A549 (cell line): ENCODE measurements at regions not wholly inside any gene's neighbourhood (a gene's known extent, or its start where the extent isn't known, plus 50 kb on each side); places are given as distances from the start of the nearest gene placed in this dataset.

Experiments
- ATOH8 ChIP-seq: fragments of 250-450 bp; sonication (Bioruptor Pico); IDR thresholded peaks from 2 replicates; pipeline ENCODE4 v1.5.0; 2020; ENCODE audit warnings: low read depth, mild to moderate bottlenecking, moderate library complexity
- CTCF ChIP-seq: fragments of >200 bp; sonication (Bioruptor Twin); formaldehyde crosslinking; IDR thresholded peaks from 3 replicates; pipeline ENCODE4 v1.5.1; 2016
- EP300 ChIP-seq, 2 experiments: fragments of >200 bp; sonication (Bioruptor Twin); formaldehyde crosslinking; IDR thresholded peaks; 2 replicates in 1 of 2; 3 replicates in 1 of 2; pipeline ENCODE4 v1.6.1; 2016 to 2017
- MYC ChIP-seq: IDR thresholded peaks from 2 replicates; pipeline ENCODE4 v1.6.1; 2012; ENCODE audit warnings: mild to moderate bottlenecking, inconsistent platforms, low read length, improper control_type of control experiment, borderline replicate concordance
- POLR2A ChIP-seq: IDR thresholded peaks from 2 replicates; pipeline ENCODE4 v1.6.1; 2012; ENCODE audit warnings: mild to moderate bottlenecking, low read length
- RAD21 ChIP-seq, 2 experiments: fragments of >200 bp in 1 of 2; sonication (Bioruptor Twin) in 1 of 2; formaldehyde crosslinking in 1 of 2; IDR thresholded peaks in 1 of 2; conservative IDR thresholded peaks in 1 of 2; 2 replicates in 1 of 2; 3 replicates in 1 of 2; pipeline ENCODE4 v1.6.1; 2012 to 2018; ENCODE audit warnings: inconsistent platforms in 1 of 2
- RFX5 ChIP-seq: fragments of 450-650 bp; IDR thresholded peaks from 2 replicates; pipeline ENCODE4 v1.7.1; 2014; ENCODE audit warnings: antibody characterized with exemption, mild to moderate bottlenecking, moderate library complexity
- RNF2 ChIP-seq: fragments of 200-600 bp; sonication (generic); IDR thresholded peaks from 2 replicates; pipeline ENCODE4 v1.6.1; 2016; ENCODE audit warnings: low read depth, mild to moderate bottlenecking, antibody characterized with exemption, moderate library complexity, borderline replicate concordance
- SREBF2 ChIP-seq: fragments of 450-650 bp; IDR thresholded peaks from 2 replicates; pipeline ENCODE4 v1.6.1; 2014; ENCODE audit warnings: mild to moderate bottlenecking, moderate library complexity
- TF ChIP-seq, protein P1 (sequence below): IDR thresholded peaks from 2 replicates; pipeline ENCODE4 v1.6.1; 2012
- TF ChIP-seq, protein P2 (sequence below): IDR thresholded peaks from 2 replicates; pipeline ENCODE4 v1.6.1; 2012

- TF ChIP-seq CTCF (no peak), POLR2A (no peak), RAD21 (conservative IDR thresholded peaks at IDR 0.05 in 1 of 2, IDR thresholded peaks at IDR 0.05 in 1 of 2) (no peak), EP300 (IDR thresholded peaks at IDR 0.05) (no peak), SREBF2 (no peak), RNF2 (no peak), RFX5 (no peak), ATOH8 (CRISPR knock-in tag) (no peak), MYC (no peak)
- TF ChIP-seq, protein P1, sequence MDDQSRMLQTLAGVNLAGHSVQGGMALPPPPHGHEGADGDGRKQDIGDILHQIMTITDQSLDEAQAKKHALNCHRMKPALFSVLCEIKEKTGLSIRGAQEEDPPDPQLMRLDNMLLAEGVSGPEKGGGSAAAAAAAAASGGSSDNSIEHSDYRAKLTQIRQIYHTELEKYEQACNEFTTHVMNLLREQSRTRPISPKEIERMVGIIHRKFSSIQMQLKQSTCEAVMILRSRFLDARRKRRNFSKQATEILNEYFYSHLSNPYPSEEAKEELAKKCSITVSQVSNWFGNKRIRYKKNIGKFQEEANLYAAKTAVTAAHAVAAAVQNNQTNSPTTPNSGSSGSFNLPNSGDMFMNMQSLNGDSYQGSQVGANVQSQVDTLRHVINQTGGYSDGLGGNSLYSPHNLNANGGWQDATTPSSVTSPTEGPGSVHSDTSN, result no peak
- TF ChIP-seq, protein P2, sequence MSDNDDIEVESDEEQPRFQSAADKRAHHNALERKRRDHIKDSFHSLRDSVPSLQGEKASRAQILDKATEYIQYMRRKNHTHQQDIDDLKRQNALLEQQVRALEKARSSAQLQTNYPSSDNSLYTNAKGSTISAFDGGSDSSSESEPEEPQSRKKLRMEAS, result no peak
Measured at GRCh38 chr13:73212482-73212881, 153.7 kb downstream of the KLF5 start.
